NCI-H69 (cell line): ENCODE measurements at regions not wholly inside any gene's neighbourhood (a gene's known extent, or its start where the extent isn't known, plus 50 kb on each side); places are given as distances from the start of the nearest gene placed in this dataset.
"Not testable (repeated sequence)": the region's sequence is repeated elsewhere in the genome, so short reads cannot be mapped to it uniquely, and the experiment has no call there.

Source experiments
- DNase-seq: peaks from one replicate; lab custom pipeline; 2025; lab: John Stamatoyannopoulos, UW

GRCh38 chr15:24311692-24312091 is 363.9 kb upstream of the NPAP1 start:
- DNase-seq = not testable (repeated sequence)

GRCh38 chr15:24316326-24316725 is 359.2 kb upstream of the NPAP1 start:
- DNase-seq = not testable (repeated sequence)

- no peak for DNase-seq
These were observed 356.6 kb upstream of the NPAP1 start for GRCh38 chr15:24318981-24319380.

GRCh38 chr15:24324096-24324495 is 351.5 kb upstream of the NPAP1 start:
- not testable (repeated sequence) for DNase-seq

- DNase-seq = not testable (repeated sequence)
These were observed 349.1 kb upstream of the NPAP1 start for GRCh38 chr15:24326513-24326912.

- not testable (repeated sequence) for DNase-seq
These were observed 343.6 kb upstream of the NPAP1 start for GRCh38 chr15:24331964-24332363.

GRCh38 chr15:24341876-24342275 is 333.7 kb upstream of the NPAP1 start:
- not testable (repeated sequence) for DNase-seq

- not testable (repeated sequence) for DNase-seq
These were observed 322.8 kb upstream of the NPAP1 start for GRCh38 chr15:24352777-24353176.

- not testable (repeated sequence) for DNase-seq
These were observed 294.5 kb upstream of the NPAP1 start for GRCh38 chr15:24381103-24381502.

- DNase-seq = peak; percentile 22
These were observed 290.3 kb upstream of the NPAP1 start for GRCh38 chr15:24385258-24385657.

GRCh38 chr15:24394303-24394702 is 281.3 kb upstream of the NPAP1 start:
- no peak for DNase-seq

- DNase-seq = peak; percentile 5
These were observed 262.9 kb upstream of the NPAP1 start for GRCh38 chr15:24412649-24413048.

- not testable (repeated sequence) for DNase-seq
These were observed 249.1 kb upstream of the NPAP1 start for GRCh38 chr15:24426286-24427054.

GRCh38 chr15:24427055-24427400 is 248.5 kb upstream of the NPAP1 start:
- DNase-seq = peak; percentile 64

GRCh38 chr15:24435075-24435820 is 240.3 kb upstream of the NPAP1 start:
- DNase-seq = peak; percentile 27

GRCh38 chr15:24437270-24437669 is 238.3 kb upstream of the NPAP1 start:
- not testable (repeated sequence) for DNase-seq

- not testable (repeated sequence) for DNase-seq
These were observed 237.8 kb upstream of the NPAP1 start for GRCh38 chr15:24437735-24438134.

GRCh38 chr15:24477107-24478025 is 198.2 kb upstream of the NPAP1 start:
- DNase-seq = peak; percentile 70

GRCh38 chr15:24485885-24486567 is 189.5 kb upstream of the NPAP1 start:
- not testable (repeated sequence) for DNase-seq

- DNase-seq = not testable (repeated sequence)
These were observed 187.2 kb upstream of the NPAP1 start for GRCh38 chr15:24488164-24488907.

GRCh38 chr15:24505216-24505615 is 170.4 kb upstream of the NPAP1 start:
- DNase-seq = not testable (repeated sequence)
